Stomach smooth muscle (tissue), 2 donors: ENCODE measurements at regions not wholly inside any gene's neighbourhood (a gene's known extent, or its start where the extent isn't known, plus 50 kb on each side); places are given as distances from the start of the nearest gene placed in this dataset.

Experiments
- H3K27ac ChIP-seq: one replicate; pipeline ENCODE4 v1.7.0; 2013; ENCODE audit warnings: mild to moderate bottlenecking, low read length, inconsistent platforms
- H3K27me3 ChIP-seq, 2 donors: one replicate each; pipeline ENCODE4 v1.7.0; 2013; ENCODE audit warnings: low read length in 2 of 2; ENCODE audit not compliant: insufficient read depth in 2 of 2, control insufficient read depth in 1 of 2
- H3K36me3 ChIP-seq, 2 donors: one replicate each; pipeline ENCODE4 v1.7.0; 2013; ENCODE audit warnings: low read length in 2 of 2; ENCODE audit not compliant: control insufficient read depth in 2 of 2, insufficient read depth in 2 of 2
- H3K4me1 ChIP-seq: one replicate; pipeline ENCODE4 v1.7.0; 2013; ENCODE audit warnings: low read length; ENCODE audit not compliant: control insufficient read depth, insufficient read depth
- H3K4me3 ChIP-seq, 2 donors: one replicate each; pipeline ENCODE4 v1.7.0; 2013; ENCODE audit warnings: low read length in 2 of 2
- H3K9ac ChIP-seq, 2 donors: one replicate each; pipeline ENCODE4 v1.7.0; 2013; ENCODE audit warnings: low read length in 2 of 2, mild to moderate bottlenecking in 1 of 2
- H3K9me3 ChIP-seq, 2 donors: one replicate each; pipeline ENCODE4 v1.7.0; 2013; ENCODE audit warnings: low read length in 2 of 2; ENCODE audit not compliant: control insufficient read depth in 2 of 2
- donor health status: healthy.
- donor health status: Pancreatic carcinoma.

- H3K9me3 ChIP-seq: peaks cover 0 to 14% of the 10 kb centered on the region in 2 donors
- no peak overlapping the region for H3K9ac ChIP-seq
Measured at GRCh38 chr10:131736321-131736980, 164.4 kb upstream of the PPP2R2D start.

GRCh38 chr10:131737543-131738395, 163.0 kb upstream of the PPP2R2D start:
- H3K27ac ChIP-seq: no peak overlapping the region
- H3K27me3 ChIP-seq: peaks cover 0 to 4% of the 10 kb centered on the region in 2 donors
- H3K36me3 ChIP-seq: no peaks in the 10 kb centered on the region
- peaks cover 0 to 2% of the 10 kb centered on the region in 2 donors for H3K9me3 ChIP-seq
- no peaks in the 10 kb centered on the region for H3K4me1 ChIP-seq
- no peak overlapping the region for H3K4me3 ChIP-seq
- no peak overlapping the region for H3K9ac ChIP-seq

More at GRCh38 chr10:131736321-131736980, 164.4 kb upstream of the PPP2R2D start:
- Histone ChIP-seq H3K4me1 (no peaks in the 10 kb centered on the region), H3K27ac (no peak overlapping the region), H3K4me3 (no peak overlapping the region), H3K27me3 (peaks cover 0 to 4% of the 10 kb centered on the region in 2 donors), H3K36me3 (no peaks in the 10 kb centered on the region)

- no peak overlapping the region for H3K9ac ChIP-seq
- peaks cover 0 to 4% of the 10 kb centered on the region in 2 donors for H3K27me3 ChIP-seq
- no peaks in the 10 kb centered on the region for H3K4me1 ChIP-seq
- no peak overlapping the region for H3K4me3 ChIP-seq
- no peak overlapping the region for H3K27ac ChIP-seq
- H3K9me3 ChIP-seq: no peaks in the 10 kb centered on the region
- no peaks in the 10 kb centered on the region for H3K36me3 ChIP-seq
Measured at GRCh38 chr10:131738396-131738735, 162.4 kb upstream of the PPP2R2D start.

GRCh38 chr10:131739206-131739605, 161.6 kb upstream of the PPP2R2D start:
- no peak overlapping the region for H3K4me3 ChIP-seq
- peaks cover 0 to 9% of the 10 kb centered on the region in 2 donors for H3K27me3 ChIP-seq
- H3K36me3 ChIP-seq: no peaks in the 10 kb centered on the region
- peaks cover 2% of the 10 kb centered on the region for H3K4me1 ChIP-seq
- no peak overlapping the region for H3K9ac ChIP-seq
- no peak overlapping the region for H3K27ac ChIP-seq
- H3K9me3 ChIP-seq: no peaks in the 10 kb centered on the region

GRCh38 chr10:131742500-131742951, 158.3 kb upstream of the PPP2R2D start:
- H3K4me3 ChIP-seq: no peak overlapping the region
- H3K9me3 ChIP-seq: no peaks in the 10 kb centered on the region
- H3K27ac ChIP-seq: no peak overlapping the region
- H3K4me1 ChIP-seq: peaks cover 3% of the 10 kb centered on the region
- H3K9ac ChIP-seq: no peak overlapping the region
- H3K27me3 ChIP-seq: peaks cover 0 to 18% of the 10 kb centered on the region in 2 donors
- no peaks in the 10 kb centered on the region for H3K36me3 ChIP-seq

GRCh38 chr10:131743190-131744151, 157.3 kb upstream of the PPP2R2D start:
- Histone ChIP-seq H3K27ac (no peak overlapping the region), H3K4me3 (no peak overlapping the region), H3K9ac (no peak overlapping the region), H3K4me1 (peaks cover 3% of the 10 kb centered on the region), H3K36me3 (no peaks in the 10 kb centered on the region), H3K27me3 (peaks cover 0 to 18% of the 10 kb centered on the region in 2 donors), H3K9me3 (no peaks in the 10 kb centered on the region)

- Histone ChIP-seq H3K27me3 (peaks cover 0 to 18% of the 10 kb centered on the region in 2 donors), H3K4me3 (no peak overlapping the region), H3K9me3 (no peaks in the 10 kb centered on the region), H3K4me1 (peaks cover 3% of the 10 kb centered on the region), H3K27ac (no peak overlapping the region), H3K9ac (no peak overlapping the region), H3K36me3 (no peaks in the 10 kb centered on the region)
Measured at GRCh38 chr10:131744346-131744745, 156.5 kb upstream of the PPP2R2D start.

- Histone ChIP-seq H3K4me3 (no peak overlapping the region), H3K9ac (no peak overlapping the region), H3K36me3 (no peaks in the 10 kb centered on the region), H3K27ac (no peak overlapping the region), H3K9me3 (no peaks in the 10 kb centered on the region), H3K27me3 (peaks cover 0 to 14% of the 10 kb centered on the region in 2 donors), H3K4me1 (peaks cover 3% of the 10 kb centered on the region)
Measured at GRCh38 chr10:131745591-131745990, 155.2 kb upstream of the PPP2R2D start.

GRCh38 chr10:131746241-131746711, 154.5 kb upstream of the PPP2R2D start:
- Histone ChIP-seq H3K9me3 (no peaks in the 10 kb centered on the region), H3K4me1 (peaks cover 3% of the 10 kb centered on the region), H3K27me3 (peaks cover 0 to 14% of the 10 kb centered on the region in 2 donors), H3K36me3 (no peaks in the 10 kb centered on the region), H3K4me3 (no peak overlapping the region), H3K9ac (no peak overlapping the region), H3K27ac (no peak overlapping the region)

GRCh38 chr10:131746785-131747184, 154.0 kb upstream of the PPP2R2D start:
- peaks cover 0 to 14% of the 10 kb centered on the region in 2 donors for H3K27me3 ChIP-seq
- H3K9me3 ChIP-seq: no peaks in the 10 kb centered on the region
- no peak overlapping the region for H3K9ac ChIP-seq
- H3K27ac ChIP-seq: no peak overlapping the region
- H3K4me3 ChIP-seq: no peak overlapping the region
- no peaks in the 10 kb centered on the region for H3K36me3 ChIP-seq
- peaks cover 3% of the 10 kb centered on the region for H3K4me1 ChIP-seq
